ENCODE measurements at regions not wholly inside any gene's neighbourhood (a gene's known extent, or its start where the extent isn't known, plus 50 kb on each side); places are given as distances from the start of the nearest gene placed in this dataset.

- no peak overlapping the region for H2BK5ac ChIP-seq (ENCODE audit: low read depth, low read length, poor library complexity, severe bottlenecking)
- no peak for DNase-seq
- no peak overlapping the region for H3K4me3 ChIP-seq (ENCODE audit: insufficient read depth in 1 of 2, low read depth in 1 of 2, low read length in 2 of 2)
- H3K27ac ChIP-seq (ENCODE audit: low read length, poor library complexity, severe bottlenecking) = no peak overlapping the region
- H3K4me2 ChIP-seq (ENCODE audit: low read length, poor library complexity, severe bottlenecking) = no peak overlapping the region
- H3K4me1 ChIP-seq (ENCODE audit: control insufficient read depth, insufficient read depth, low read depth, low read length) = no peaks in the 10 kb centered on the region
- H2AK5ac ChIP-seq (ENCODE audit: low read length, severe bottlenecking) = no peak overlapping the region
- no peak overlapping the region for H3K9ac ChIP-seq (ENCODE audit: low read length)
- H3K27me3 ChIP-seq (ENCODE audit: control insufficient read depth in 1 of 2, insufficient read depth in 1 of 2, low read length in 2 of 2) = no peaks in the 10 kb centered on the region
- H3K9me3 ChIP-seq (ENCODE audit: control insufficient read depth, low read length) = no peaks in the 10 kb centered on the region
- no peak overlapping the region for H4K8ac ChIP-seq (ENCODE audit: low read length)
- no peak overlapping the region for H4K91ac ChIP-seq (ENCODE audit: low read length)
- H3K23ac ChIP-seq (ENCODE audit: low read length in 2 of 2) = no peak overlapping the region
- 47% methylated on average over 1 of the region's 4 CpGs for WGBS
- H3K36me3 ChIP-seq (ENCODE audit: control insufficient read depth in 1 of 2, insufficient read depth in 2 of 2, low read depth in 1 of 2, low read length in 2 of 2) = no peaks in the 10 kb centered on the region
- no peak overlapping the region for H3K4ac ChIP-seq (ENCODE audit: low read depth in 1 of 2, low read length in 2 of 2)
- H3K79me1 ChIP-seq (replicated peaks; ENCODE audit: low read length, poor library complexity, severe bottlenecking) = no peaks in the 10 kb centered on the region
- H3K14ac ChIP-seq (ENCODE audit: low read length in 2 of 2) = no peak overlapping the region
- no peak overlapping the region for H3K18ac ChIP-seq (ENCODE audit: low read depth in 1 of 2, low read length in 2 of 2)
- H2BK12ac ChIP-seq (ENCODE audit: low read length in 2 of 2) = no peak overlapping the region
- H2BK120ac ChIP-seq (ENCODE audit: low read depth, low read length) = no peak overlapping the region
- H2AFZ ChIP-seq (ENCODE audit: low read depth, low read length) = no peak overlapping the region
- H2BK15ac ChIP-seq (ENCODE audit: low read depth, poor library complexity, severe bottlenecking) = no peak overlapping the region
Observed at GRCh38 chr5:136694258-136694657, 328.9 kb upstream of the TRPC7 start.

- H3K4me3 ChIP-seq (ENCODE audit: insufficient read depth in 1 of 2, low read depth in 1 of 2, low read length in 2 of 2) = no peak overlapping the region
- no peak overlapping the region for H2AK5ac ChIP-seq (ENCODE audit: low read length, severe bottlenecking)
- no peak overlapping the region for H3K23ac ChIP-seq (ENCODE audit: low read length in 2 of 2)
- H3K4me1 ChIP-seq (ENCODE audit: control insufficient read depth, insufficient read depth, low read depth, low read length) = peaks cover 2% of the 10 kb centered on the region
- DNase-seq = no peak
- no peak overlapping the region for H3K18ac ChIP-seq (ENCODE audit: low read depth in 1 of 2, low read length in 2 of 2)
- no peaks in the 10 kb centered on the region for H3K36me3 ChIP-seq (ENCODE audit: control insufficient read depth in 1 of 2, insufficient read depth in 2 of 2, low read depth in 1 of 2, low read length in 2 of 2)
- 68% methylated on average over 2 of the region's 2 CpGs for WGBS
- H2BK12ac ChIP-seq (ENCODE audit: low read length in 2 of 2) = no peak overlapping the region
- H3K14ac ChIP-seq (ENCODE audit: low read length in 2 of 2) = no peak overlapping the region
- H2BK120ac ChIP-seq (ENCODE audit: low read depth, low read length) = no peak overlapping the region
- H2AFZ ChIP-seq (ENCODE audit: low read depth, low read length) = no peak overlapping the region
- no peak overlapping the region for H4K91ac ChIP-seq (ENCODE audit: low read length)
- H2BK15ac ChIP-seq (ENCODE audit: low read depth, poor library complexity, severe bottlenecking) = no peak overlapping the region
- no peak overlapping the region for H3K4ac ChIP-seq (ENCODE audit: low read depth in 1 of 2, low read length in 2 of 2)
- no peak overlapping the region for H3K4me2 ChIP-seq (ENCODE audit: low read length, poor library complexity, severe bottlenecking)
- no peak overlapping the region for H3K27ac ChIP-seq (ENCODE audit: low read length, poor library complexity, severe bottlenecking)
- no peak overlapping the region for H4K8ac ChIP-seq (ENCODE audit: low read length)
- peaks cover 11% of the 10 kb centered on the region for H3K9me3 ChIP-seq (ENCODE audit: control insufficient read depth, low read length)
- H2BK5ac ChIP-seq (ENCODE audit: low read depth, low read length, poor library complexity, severe bottlenecking) = no peak overlapping the region
- H3K79me1 ChIP-seq (replicated peaks; ENCODE audit: low read length, poor library complexity, severe bottlenecking) = no peaks in the 10 kb centered on the region
- H3K27me3 ChIP-seq (ENCODE audit: control insufficient read depth in 1 of 2, insufficient read depth in 1 of 2, low read length in 2 of 2) = no peaks in the 10 kb centered on the region
- no peak overlapping the region for H3K9ac ChIP-seq (ENCODE audit: low read length)
Observed at GRCh38 chr5:136689552-136689951, 324.2 kb upstream of the TRPC7 start.

- H3K79me1 ChIP-seq (replicated peaks; ENCODE audit: low read length, poor library complexity, severe bottlenecking) = no peaks in the 10 kb centered on the region
- H3K4me2 ChIP-seq (ENCODE audit: low read length, poor library complexity, severe bottlenecking) = no peak overlapping the region
- H2BK15ac ChIP-seq (ENCODE audit: low read depth, poor library complexity, severe bottlenecking) = no peak overlapping the region
- H4K91ac ChIP-seq (ENCODE audit: low read length) = no peak overlapping the region
- no peak overlapping the region for H3K14ac ChIP-seq (ENCODE audit: low read length in 2 of 2)
- H3K36me3 ChIP-seq (ENCODE audit: control insufficient read depth in 1 of 2, insufficient read depth in 2 of 2, low read depth in 1 of 2, low read length in 2 of 2) = no peaks in the 10 kb centered on the region
- H3K18ac ChIP-seq (ENCODE audit: low read depth in 1 of 2, low read length in 2 of 2) = peak overlapping the region in 1 of 2 experiments; percentile 43
- H3K23ac ChIP-seq (ENCODE audit: low read length in 2 of 2) = no peak overlapping the region
- peak; percentile 73 for DNase-seq
- no peak overlapping the region for H2BK5ac ChIP-seq (ENCODE audit: low read depth, low read length, poor library complexity, severe bottlenecking)
- H3K4me1 ChIP-seq (ENCODE audit: control insufficient read depth, insufficient read depth, low read depth, low read length) = peaks cover 2% of the 10 kb centered on the region
- H3K4ac ChIP-seq (ENCODE audit: low read depth in 1 of 2, low read length in 2 of 2) = peak overlapping the region in 1 of 2 experiments; percentile 28
- H3K27me3 ChIP-seq (ENCODE audit: control insufficient read depth in 1 of 2, insufficient read depth in 1 of 2, low read length in 2 of 2) = no peaks in the 10 kb centered on the region
- no peak overlapping the region for H2BK120ac ChIP-seq (ENCODE audit: low read depth, low read length)
- no peak overlapping the region for H4K8ac ChIP-seq (ENCODE audit: low read length)
- H3K9me3 ChIP-seq (ENCODE audit: control insufficient read depth, low read length) = peaks cover 11% of the 10 kb centered on the region
- no peak overlapping the region for H3K9ac ChIP-seq (ENCODE audit: low read length)
- H2BK12ac ChIP-seq (ENCODE audit: low read length in 2 of 2) = peak overlapping the region in 1 of 2 experiments; percentile 25
- H2AFZ ChIP-seq (ENCODE audit: low read depth, low read length) = no peak overlapping the region
- H3K4me3 ChIP-seq (ENCODE audit: insufficient read depth in 1 of 2, low read depth in 1 of 2, low read length in 2 of 2) = no peak overlapping the region
- no peak overlapping the region for H3K27ac ChIP-seq (ENCODE audit: low read length, poor library complexity, severe bottlenecking)
- WGBS = no CpG with 5 or more reads among the region's 1 CpG
- H2AK5ac ChIP-seq (ENCODE audit: low read length, severe bottlenecking) = no peak overlapping the region
Observed at GRCh38 chr5:136686192-136686872, 321.0 kb upstream of the TRPC7 start.

- Histone ChIP-seq H4K91ac (ENCODE audit: low read length) (no peak overlapping the region), H3K4me2 (ENCODE audit: low read length, poor library complexity, severe bottlenecking) (no peak overlapping the region), H2AK5ac (ENCODE audit: low read length, severe bottlenecking) (no peak overlapping the region), H3K36me3 (ENCODE audit: control insufficient read depth in 1 of 2, insufficient read depth in 2 of 2, low read depth in 1 of 2, low read length in 2 of 2) (no peaks in the 10 kb centered on the region), H3K9ac (ENCODE audit: low read length) (no peak overlapping the region), H2BK5ac (ENCODE audit: low read depth, low read length, poor library complexity, severe bottlenecking) (no peak overlapping the region), H3K4me1 (ENCODE audit: control insufficient read depth, insufficient read depth, low read depth, low read length) (peaks cover 2% of the 10 kb centered on the region), H3K27ac (ENCODE audit: low read length, poor library complexity, severe bottlenecking) (no peak overlapping the region), H3K23ac (ENCODE audit: low read length in 2 of 2) (no peak overlapping the region), H3K9me3 (ENCODE audit: control insufficient read depth, low read length) (peaks cover 4% of the 10 kb centered on the region), H2BK12ac (ENCODE audit: low read length in 2 of 2) (no peak overlapping the region), H2AFZ (ENCODE audit: low read depth, low read length) (no peak overlapping the region), H3K4me3 (ENCODE audit: insufficient read depth in 1 of 2, low read depth in 1 of 2, low read length in 2 of 2) (no peak overlapping the region), H3K79me1 (replicated peaks; ENCODE audit: low read length, poor library complexity, severe bottlenecking) (no peaks in the 10 kb centered on the region), H4K8ac (ENCODE audit: low read length) (no peak overlapping the region), H3K27me3 (ENCODE audit: control insufficient read depth in 1 of 2, insufficient read depth in 1 of 2, low read length in 2 of 2) (no peaks in the 10 kb centered on the region), H2BK15ac (ENCODE audit: low read depth, poor library complexity, severe bottlenecking) (no peak overlapping the region), H3K18ac (ENCODE audit: low read depth in 1 of 2, low read length in 2 of 2) (no peak overlapping the region), H3K14ac (ENCODE audit: low read length in 2 of 2) (no peak overlapping the region), H3K4ac (ENCODE audit: low read depth in 1 of 2, low read length in 2 of 2) (no peak overlapping the region), H2BK120ac (ENCODE audit: low read depth, low read length) (no peak overlapping the region)
- WGBS = 100% methylated on average over 1 of the region's 1 CpG
- DNase-seq = peak; percentile 32
Observed at GRCh38 chr5:136682986-136683385, 317.6 kb upstream of the TRPC7 start.
